ENCODE measurements at regions not wholly inside any gene's neighbourhood (a gene's known extent, or its start where the extent isn't known, plus 50 kb on each side); places are given as distances from the start of the nearest gene placed in this dataset.

DNA sequence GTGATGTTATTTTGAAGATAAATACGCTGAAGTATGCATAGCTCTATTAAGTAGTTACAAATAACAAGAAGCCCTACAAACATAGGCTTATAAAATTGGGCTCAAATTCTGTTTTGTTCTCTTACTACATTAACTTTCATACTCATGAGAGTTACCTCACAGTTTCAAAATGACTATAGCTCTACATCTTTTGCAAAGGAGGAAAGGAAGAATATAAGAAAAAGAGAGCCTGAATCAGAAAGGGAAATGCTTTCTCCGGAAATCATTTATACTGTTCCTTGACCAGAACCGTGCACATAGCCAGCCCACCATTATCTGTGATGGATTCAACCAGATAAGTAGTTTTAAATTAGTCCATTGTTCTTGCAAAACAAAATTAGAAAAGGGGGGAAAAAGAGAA lies 1252.1 kb downstream of the NCAM2 start:
- no peaks in the 10 kb centered on the region for H3K27me3 Mint-ChIP-seq (ENCODE audit: low read depth)
- DNase-seq (ENCODE audit: low spot score): no peak
- intact Hi-C loops (cut with micrococcal nuclease): no loop called here
- no peak overlapping the region for H3K27ac Mint-ChIP-seq
- H3K9me3 Mint-ChIP-seq: peaks cover 3% of the 10 kb centered on the region
- no peaks in the 10 kb centered on the region for H3K36me3 Mint-ChIP-seq (ENCODE audit: low read depth)
- peaks cover 3% of the 10 kb centered on the region for H3K4me1 Mint-ChIP-seq (ENCODE audit: low read depth)
- H3K4me3 Mint-ChIP-seq (ENCODE audit: low read depth): no peak overlapping the region

DNA sequence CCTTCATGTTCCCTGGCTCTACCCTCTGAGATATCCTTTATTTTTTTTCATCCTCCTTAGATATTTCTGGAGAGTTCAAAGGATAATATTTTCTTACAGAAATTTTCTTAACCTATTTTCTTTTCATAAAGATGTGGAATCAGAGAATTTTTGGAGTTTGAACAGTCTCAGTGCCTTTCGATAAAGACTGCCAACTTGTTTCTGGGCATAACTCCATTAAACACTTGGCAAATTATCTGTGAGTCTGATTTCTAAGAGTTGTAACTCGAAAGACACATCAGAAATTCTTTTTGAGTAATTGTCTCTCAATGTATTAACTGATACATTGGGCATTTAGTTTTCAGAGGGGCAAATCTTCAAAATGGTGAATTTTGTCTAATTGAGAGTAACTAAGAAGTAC lies 1255.6 kb downstream of the NCAM2 start:
- peaks cover 3% of the 10 kb centered on the region for H3K9me3 Mint-ChIP-seq
- no peak for DNase-seq (ENCODE audit: low spot score)
- intact Hi-C loops (cut with micrococcal nuclease): no loop called here
- peaks cover 3% of the 10 kb centered on the region for H3K4me1 Mint-ChIP-seq (ENCODE audit: low read depth)
- H3K27ac Mint-ChIP-seq: no peak overlapping the region
- H3K4me3 Mint-ChIP-seq (ENCODE audit: low read depth): no peak overlapping the region
- H3K36me3 Mint-ChIP-seq (ENCODE audit: low read depth): no peaks in the 10 kb centered on the region
- no peaks in the 10 kb centered on the region for H3K27me3 Mint-ChIP-seq (ENCODE audit: low read depth)

DNA sequence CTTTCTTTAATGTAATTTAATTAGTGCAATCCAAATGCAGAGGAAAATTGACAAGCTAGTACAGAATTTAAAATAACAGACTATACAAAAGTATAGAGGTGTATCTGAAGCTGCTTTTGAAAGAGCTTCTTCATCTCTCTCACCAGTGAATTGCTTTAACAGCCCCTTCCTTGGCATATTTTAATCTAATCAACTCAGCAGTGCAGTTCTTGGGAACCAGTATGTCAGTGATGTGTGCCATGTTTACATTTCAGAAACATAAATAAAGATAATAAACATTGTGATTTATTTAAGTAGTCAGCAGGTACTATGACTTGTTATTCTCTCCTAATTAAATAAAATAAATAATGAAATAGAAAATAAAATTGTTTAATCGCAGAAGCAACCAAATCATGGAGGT lies 1260.6 kb downstream of the NCAM2 start:
- Mint-ChIP-seq H3K27me3 (ENCODE audit: low read depth) (no peaks in the 10 kb centered on the region), H3K4me3 (ENCODE audit: low read depth) (no peak overlapping the region), H3K27ac (no peak overlapping the region), H3K9me3 (no peaks in the 10 kb centered on the region), H3K36me3 (ENCODE audit: low read depth) (no peaks in the 10 kb centered on the region), H3K4me1 (ENCODE audit: low read depth) (no peaks in the 10 kb centered on the region)
- no peak for DNase-seq (ENCODE audit: low spot score)
- intact Hi-C loops (cut with micrococcal nuclease): no loop called here

DNA sequence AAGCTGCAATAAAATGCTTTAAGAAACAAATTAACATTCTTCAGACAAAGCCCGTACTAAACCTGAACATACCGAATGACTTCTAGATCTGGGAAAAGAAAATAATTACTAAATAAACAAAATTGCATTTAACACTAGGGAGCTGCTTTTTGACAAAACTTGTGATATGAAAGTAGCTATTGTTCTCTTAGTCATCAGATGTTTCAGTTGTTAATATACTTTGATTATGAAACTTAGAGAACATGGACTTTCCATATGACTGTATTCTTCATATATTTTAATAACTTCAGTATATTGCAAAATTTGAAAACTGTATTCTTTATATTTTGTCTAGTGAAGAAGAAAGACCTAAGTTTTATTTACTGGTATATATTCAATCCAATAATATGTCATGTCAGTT lies 1262.1 kb downstream of the NCAM2 start:
- H3K27ac Mint-ChIP-seq: no peak overlapping the region
- DNase-seq (ENCODE audit: low spot score): no peak
- intact Hi-C loops (cut with micrococcal nuclease): no loop called here
- H3K4me1 Mint-ChIP-seq (ENCODE audit: low read depth): no peaks in the 10 kb centered on the region
- no peaks in the 10 kb centered on the region for H3K27me3 Mint-ChIP-seq (ENCODE audit: low read depth)
- no peaks in the 10 kb centered on the region for H3K9me3 Mint-ChIP-seq
- no peak overlapping the region for H3K4me3 Mint-ChIP-seq (ENCODE audit: low read depth)
- H3K36me3 Mint-ChIP-seq (ENCODE audit: low read depth): no peaks in the 10 kb centered on the region

DNA sequence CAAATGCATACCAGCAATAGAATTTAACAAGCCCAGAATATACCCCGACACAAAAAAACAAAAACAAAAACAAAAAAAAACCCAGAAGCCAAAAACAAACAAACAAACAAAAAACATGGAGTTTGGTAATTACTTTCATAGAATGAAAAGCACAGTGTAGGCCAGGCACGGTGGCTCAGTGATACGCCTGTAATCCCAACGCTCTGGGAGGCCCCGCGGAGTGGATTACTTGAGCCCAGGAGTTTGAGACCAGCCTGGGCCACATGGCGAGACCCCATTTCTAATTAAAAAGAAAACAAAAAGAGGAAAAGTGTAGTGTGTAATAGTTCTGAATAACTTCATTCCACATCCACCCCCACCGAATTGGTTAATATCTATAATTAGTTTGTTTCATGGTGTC lies 1265.7 kb downstream of the NCAM2 start:
- Mint-ChIP-seq H3K9me3 (no peaks in the 10 kb centered on the region), H3K4me1 (ENCODE audit: low read depth) (no peaks in the 10 kb centered on the region)
- intact Hi-C loops (cut with micrococcal nuclease): no loop called here

DNA sequence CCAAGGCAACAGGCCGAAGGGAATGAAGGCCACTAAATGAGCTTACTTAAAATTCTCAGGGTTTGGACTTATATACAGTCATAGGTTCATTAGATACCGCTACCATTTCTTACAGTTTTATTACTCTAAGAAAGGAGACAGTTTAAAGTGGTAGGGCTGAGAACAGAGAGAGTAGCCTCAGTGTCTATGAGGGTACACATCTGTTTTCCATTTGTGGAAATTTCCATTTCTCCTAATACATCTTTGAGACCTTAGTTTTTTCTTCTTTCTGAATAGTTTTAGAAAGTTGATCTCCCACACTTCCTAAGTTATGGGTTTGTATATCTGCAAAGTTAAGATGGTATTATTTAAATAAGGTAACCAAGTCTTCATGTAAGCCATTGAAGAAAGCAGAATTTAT lies 1279.1 kb downstream of the NCAM2 start:
- H3K27ac Mint-ChIP-seq: no peak overlapping the region
- intact Hi-C loops (cut with micrococcal nuclease): no loop called here
- H3K36me3 Mint-ChIP-seq (ENCODE audit: low read depth): no peaks in the 10 kb centered on the region
- H3K4me1 Mint-ChIP-seq (ENCODE audit: low read depth): no peaks in the 10 kb centered on the region
- H3K4me3 Mint-ChIP-seq (ENCODE audit: low read depth): no peak overlapping the region
- DNase-seq (ENCODE audit: low spot score): no peak
- peaks cover 8% of the 10 kb centered on the region for H3K9me3 Mint-ChIP-seq
- no peaks in the 10 kb centered on the region for H3K27me3 Mint-ChIP-seq (ENCODE audit: low read depth)

More for the DNA sequence above, 1265.7 kb downstream of the NCAM2 start:
- Mint-ChIP-seq H3K27ac (no peak overlapping the region), H3K36me3 (ENCODE audit: low read depth) (no peaks in the 10 kb centered on the region), H3K27me3 (ENCODE audit: low read depth) (no peaks in the 10 kb centered on the region), H3K4me3 (ENCODE audit: low read depth) (no peak overlapping the region)
- DNase-seq (ENCODE audit: low spot score): no peak

DNA sequence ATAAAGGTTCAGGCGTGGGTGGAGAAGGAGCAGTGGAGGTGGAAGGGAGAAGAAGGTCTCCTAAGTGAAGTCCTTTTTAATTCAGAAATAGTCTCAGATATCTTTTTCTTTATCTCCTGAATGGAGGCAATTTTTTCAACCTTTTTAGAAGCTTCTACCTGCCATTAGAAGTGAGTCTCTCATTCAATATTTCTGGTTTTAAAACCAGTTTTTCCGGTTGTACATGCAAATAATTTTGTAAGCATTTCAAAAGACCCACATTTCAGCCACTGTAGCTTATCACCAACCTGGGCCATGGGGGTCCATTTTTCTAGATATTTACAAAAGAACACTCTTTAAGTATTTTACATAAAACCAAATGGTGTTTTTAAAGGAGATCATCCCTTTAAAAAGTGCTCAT lies 1280.2 kb downstream of the NCAM2 start:
- no peak for DNase-seq (ENCODE audit: low spot score)
- H3K9me3 Mint-ChIP-seq: peaks cover 8% of the 10 kb centered on the region
- H3K27me3 Mint-ChIP-seq (ENCODE audit: low read depth): no peaks in the 10 kb centered on the region
- intact Hi-C loops (cut with micrococcal nuclease): no loop called here
- no peak overlapping the region for H3K27ac Mint-ChIP-seq
- H3K36me3 Mint-ChIP-seq (ENCODE audit: low read depth): no peaks in the 10 kb centered on the region
- H3K4me3 Mint-ChIP-seq (ENCODE audit: low read depth): no peak overlapping the region
- no peaks in the 10 kb centered on the region for H3K4me1 Mint-ChIP-seq (ENCODE audit: low read depth)

DNA sequence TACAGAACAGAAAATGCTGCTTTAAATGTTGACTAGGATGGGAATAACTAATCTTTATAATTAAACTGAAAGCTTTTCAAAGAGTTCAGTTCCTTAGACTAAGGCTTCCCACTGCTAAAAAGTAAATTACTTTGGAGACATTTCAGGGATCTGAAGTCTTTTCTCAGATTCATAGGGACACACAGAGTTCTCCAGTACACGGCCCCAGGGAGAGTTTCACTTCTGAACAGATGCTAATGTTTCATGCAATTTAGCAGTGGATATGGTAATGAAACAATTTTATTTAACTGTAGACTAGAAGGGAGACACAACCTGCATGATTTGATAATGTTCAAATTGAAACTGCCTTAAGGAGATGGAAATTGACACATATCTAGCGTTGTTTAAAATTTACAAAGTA lies 1282.6 kb downstream of the NCAM2 start:
- peaks cover 8% of the 10 kb centered on the region for H3K9me3 Mint-ChIP-seq
- H3K4me1 Mint-ChIP-seq (ENCODE audit: low read depth): no peaks in the 10 kb centered on the region
- no peak overlapping the region for H3K27ac Mint-ChIP-seq
- no peak overlapping the region for H3K4me3 Mint-ChIP-seq (ENCODE audit: low read depth)
- intact Hi-C loops (cut with micrococcal nuclease): no loop called here
- DNase-seq (ENCODE audit: low spot score): no peak
- H3K27me3 Mint-ChIP-seq (ENCODE audit: low read depth): no peaks in the 10 kb centered on the region
- H3K36me3 Mint-ChIP-seq (ENCODE audit: low read depth): no peaks in the 10 kb centered on the region

DNA sequence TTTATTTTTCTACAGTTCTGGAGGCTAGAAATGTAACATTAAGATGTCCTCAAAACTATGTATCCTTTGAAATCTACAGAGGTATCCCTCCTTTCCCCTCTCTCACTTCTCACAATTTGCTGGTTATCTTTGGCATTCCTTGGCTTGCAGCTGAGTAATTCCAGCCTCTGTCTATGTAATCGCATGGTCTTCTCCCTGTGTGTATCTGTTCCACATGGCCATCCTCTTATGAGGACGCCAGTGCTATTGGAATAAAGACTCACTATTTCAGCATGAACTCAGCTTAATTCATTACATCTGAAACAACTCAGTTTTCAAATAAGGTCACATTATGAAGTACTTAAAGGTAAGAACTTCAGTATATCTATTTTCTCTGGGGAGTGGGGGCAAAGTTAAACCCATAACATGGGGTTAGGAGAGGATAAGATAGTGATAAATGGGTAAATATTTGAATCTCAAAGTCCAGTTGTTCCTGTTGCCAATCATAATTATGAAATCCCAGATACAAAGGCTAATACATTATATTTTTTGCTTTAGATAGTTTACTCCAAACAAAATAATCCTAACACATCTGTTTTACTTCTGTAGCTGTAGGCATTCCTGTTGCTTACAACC lies 1290.8 kb downstream of the NCAM2 start:
- H3K36me3 Mint-ChIP-seq (ENCODE audit: low read depth): no peaks in the 10 kb centered on the region
- no peaks in the 10 kb centered on the region for H3K27me3 Mint-ChIP-seq (ENCODE audit: low read depth)
- intact Hi-C loops (cut with micrococcal nuclease): no loop called here
- H3K27ac Mint-ChIP-seq: no peak overlapping the region
- H3K9me3 Mint-ChIP-seq: peaks cover 9% of the 10 kb centered on the region
- no peak for DNase-seq (ENCODE audit: low spot score)
- H3K4me1 Mint-ChIP-seq (ENCODE audit: low read depth): no peaks in the 10 kb centered on the region
- H3K4me3 Mint-ChIP-seq (ENCODE audit: low read depth): no peak overlapping the region

DNA sequence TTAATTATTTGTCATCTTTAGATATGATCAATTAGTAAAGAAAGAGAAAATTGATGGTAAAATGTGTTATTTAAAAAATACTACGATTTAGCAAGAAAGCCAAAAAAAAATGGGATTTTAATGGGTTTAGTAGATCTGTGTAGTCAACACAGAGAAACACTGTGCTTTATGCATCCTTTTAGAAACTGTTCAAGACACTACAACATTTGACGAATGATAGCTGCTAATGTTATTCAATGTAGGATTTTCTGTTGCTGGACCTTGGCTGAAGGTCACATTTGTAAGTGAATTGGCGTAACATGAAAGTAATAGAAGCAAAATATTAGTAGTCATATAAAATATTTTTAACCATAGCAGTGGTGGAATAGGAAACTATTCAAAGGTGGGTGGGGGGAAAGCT lies 1293.9 kb downstream of the NCAM2 start:
- Mint-ChIP-seq H3K9me3 (no peaks in the 10 kb centered on the region), H3K27me3 (ENCODE audit: low read depth) (no peaks in the 10 kb centered on the region), H3K27ac (no peak overlapping the region), H3K4me3 (ENCODE audit: low read depth) (no peak overlapping the region), H3K4me1 (ENCODE audit: low read depth) (no peaks in the 10 kb centered on the region), H3K36me3 (ENCODE audit: low read depth) (no peaks in the 10 kb centered on the region)
- intact Hi-C loops (cut with micrococcal nuclease): no loop called here
- DNase-seq (ENCODE audit: low spot score): no peak

DNA sequence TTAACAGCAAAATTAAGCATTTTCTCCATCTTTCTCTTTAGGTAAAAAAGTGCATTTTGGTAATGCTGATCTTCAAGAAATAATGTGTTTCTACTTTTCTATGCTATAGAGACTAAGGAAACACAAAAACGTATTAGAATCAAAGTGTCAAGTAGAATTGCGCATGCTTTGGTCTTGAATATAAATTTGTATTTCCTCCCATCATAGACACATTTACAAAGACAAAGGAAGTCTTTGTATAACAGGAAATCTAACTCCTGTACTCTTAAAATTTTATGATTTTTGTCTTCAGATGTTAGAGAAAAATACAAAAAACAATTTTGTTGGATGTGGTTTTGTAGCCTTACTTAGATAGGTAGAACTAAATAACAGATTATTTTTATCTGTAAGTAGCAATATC lies 1299.4 kb downstream of the NCAM2 start:
- Mint-ChIP-seq H3K4me1 (ENCODE audit: low read depth) (no peaks in the 10 kb centered on the region), H3K36me3 (ENCODE audit: low read depth) (no peaks in the 10 kb centered on the region), H3K4me3 (ENCODE audit: low read depth) (no peak overlapping the region), H3K27ac (no peak overlapping the region), H3K27me3 (ENCODE audit: low read depth) (no peaks in the 10 kb centered on the region), H3K9me3 (peaks cover 12% of the 10 kb centered on the region)
- DNase-seq (ENCODE audit: low spot score): no peak
- intact Hi-C loops (cut with micrococcal nuclease): no loop called here

DNA sequence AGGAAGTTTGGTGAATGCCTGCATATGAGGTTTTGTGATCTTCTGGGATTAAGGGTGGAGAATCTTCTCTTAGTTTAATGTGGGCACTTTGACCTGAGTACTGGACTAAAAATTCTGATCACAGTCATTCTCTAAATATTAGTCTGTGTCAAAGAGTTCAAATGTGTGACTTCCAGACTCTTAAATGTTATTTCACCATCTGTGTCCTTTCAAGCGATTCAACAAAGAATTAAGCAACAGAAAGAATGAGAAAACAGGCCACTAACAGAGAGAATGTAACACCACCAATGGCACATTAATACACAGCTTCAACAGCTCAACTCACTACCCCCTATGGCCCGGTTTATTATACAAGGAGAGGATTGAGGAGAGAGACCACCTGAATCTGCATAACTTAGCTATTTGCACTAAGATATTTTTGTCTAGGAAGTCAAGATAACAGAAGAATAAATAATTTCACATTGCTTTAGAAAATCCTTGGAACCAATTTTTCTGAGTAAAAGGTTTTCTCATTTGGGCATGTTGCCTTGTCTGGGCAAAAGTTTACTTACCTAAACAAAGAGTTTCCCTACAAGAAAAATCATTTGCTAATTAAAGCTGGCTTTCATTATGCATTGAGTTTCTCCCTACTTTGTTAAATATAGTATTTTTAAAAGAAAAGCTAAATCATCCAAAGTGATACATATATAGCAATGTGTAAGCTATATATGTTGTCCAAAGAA lies 1313.7 kb downstream of the NCAM2 start:
- H3K27me3 Mint-ChIP-seq (ENCODE audit: low read depth): no peaks in the 10 kb centered on the region

DNA sequence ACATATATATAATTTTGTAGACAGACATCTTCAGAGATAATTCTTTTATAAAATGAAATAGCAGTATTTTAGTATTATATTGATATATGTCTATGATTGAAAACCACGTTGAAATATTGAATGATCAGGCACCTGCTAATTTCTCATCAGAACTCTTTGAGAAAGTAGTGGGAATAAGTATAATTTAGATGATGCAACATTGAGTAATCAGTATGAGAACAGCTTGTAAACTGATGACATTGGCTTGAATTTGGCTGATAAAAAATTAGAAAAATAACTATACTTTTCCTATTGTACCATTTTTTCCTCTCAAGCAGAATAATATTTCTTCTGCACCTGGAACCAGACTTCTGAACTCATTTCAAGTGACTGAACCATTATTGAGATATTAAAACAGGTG lies 1316.8 kb downstream of the NCAM2 start:
- H3K27me3 Mint-ChIP-seq (ENCODE audit: low read depth): no peaks in the 10 kb centered on the region
- DNase-seq (ENCODE audit: low spot score): no peak
- no peaks in the 10 kb centered on the region for H3K36me3 Mint-ChIP-seq (ENCODE audit: low read depth)
- intact Hi-C loops (cut with micrococcal nuclease): no loop called here
- no peaks in the 10 kb centered on the region for H3K4me1 Mint-ChIP-seq (ENCODE audit: low read depth)
- peaks cover 9% of the 10 kb centered on the region for H3K9me3 Mint-ChIP-seq
- no peak overlapping the region for H3K27ac Mint-ChIP-seq
- H3K4me3 Mint-ChIP-seq (ENCODE audit: low read depth): no peak overlapping the region

More for the DNA sequence above, 1313.7 kb downstream of the NCAM2 start:
- Mint-ChIP-seq H3K4me1 (ENCODE audit: low read depth) (no peaks in the 10 kb centered on the region), H3K36me3 (ENCODE audit: low read depth) (no peaks in the 10 kb centered on the region), H3K27ac (no peak overlapping the region), H3K4me3 (ENCODE audit: low read depth) (no peak overlapping the region), H3K9me3 (peaks cover 9% of the 10 kb centered on the region)
- intact Hi-C loops (cut with micrococcal nuclease): no loop called here
- no peak for DNase-seq (ENCODE audit: low spot score)
